OCI-LY1 (cell line): ENCODE measurements at regions not wholly inside any gene's neighbourhood (a gene's known extent, or its start where the extent isn't known, plus 50 kb on each side); places are given as distances from the start of the nearest gene placed in this dataset.

ENCODE experiments used
- H2AFZ ChIP-seq: fragments of 200-600 bp; sonication (generic), shearing (Covaris generic); 2 replicates; pipeline ENCODE4 v1.6.0; 2014; ENCODE audit warnings: antibody characterized with exemption, mild to moderate bottlenecking, low read length
- H3F3A ChIP-seq: fragments of 200-600 bp; sonication (generic), shearing (Covaris generic); 2 replicates; pipeline ENCODE4 v1.6.0; 2014; ENCODE audit warnings: mild to moderate bottlenecking, antibody characterized with exemption, low read length, moderate library complexity; ENCODE audit not compliant: insufficient read depth
- H3K27ac ChIP-seq: fragments of 200-600 bp; sonication (generic); 2 replicates; pipeline ENCODE4 v1.5.1; 2014; ENCODE audit warnings: low read length, mixed run types, mild to moderate bottlenecking, low read depth; ENCODE audit not compliant: poor library complexity, severe bottlenecking
- H3K27me3 ChIP-seq: fragments of 200-600 bp; sonication (generic); 2 replicates; pipeline ENCODE4 v1.6.0; 2014; ENCODE audit warnings: antibody characterized with exemption, mild to moderate bottlenecking, low read length, moderate library complexity; ENCODE audit not compliant: insufficient read depth
- H3K36me3 ChIP-seq: fragments of 200-600 bp; sonication (generic); 2 replicates; pipeline ENCODE4 v1.6.1; 2014; ENCODE audit warnings: mild to moderate bottlenecking, antibody characterized with exemption, low read length, moderate library complexity, mixed read lengths; ENCODE audit not compliant: insufficient read depth
- H3K4me1 ChIP-seq: fragments of 200-600 bp; sonication (generic); 2 replicates; pipeline ENCODE4 v1.5.1; 2014; ENCODE audit warnings: mild to moderate bottlenecking, low read length, moderate library complexity; ENCODE audit not compliant: insufficient read depth, severe bottlenecking
- H3K4me2 ChIP-seq: fragments of 200-600 bp; sonication (generic), shearing (Covaris generic); 2 replicates; pipeline ENCODE4 v1.6.1; 2014; ENCODE audit warnings: low read length
- H3K4me3 ChIP-seq: fragments of 200-600 bp; sonication (generic); 2 replicates; pipeline ENCODE4 v1.5.1; 2014; ENCODE audit warnings: low read length, low read depth, mild to moderate bottlenecking, mixed read lengths; ENCODE audit not compliant: poor library complexity, severe bottlenecking
- H3K79me2 ChIP-seq: fragments of 200-600 bp; shearing (Covaris generic); 2 replicates; pipeline ENCODE4 v1.6.1; 2016; ENCODE audit warnings: mixed run types, low read length, mixed read lengths; ENCODE audit not compliant: insufficient read depth
- H3K9ac ChIP-seq: fragments of 200-600 bp; sonication (generic), shearing (Covaris generic); 2 replicates; pipeline ENCODE4 v1.6.1; 2014; ENCODE audit warnings: mild to moderate bottlenecking, low read length, mixed read lengths
- H3K9me2 ChIP-seq: fragments of 200-600 bp; sonication (generic), shearing (Covaris generic); 2 replicates; pipeline ENCODE4 v1.6.1; 2014; ENCODE audit warnings: low read depth, mild to moderate bottlenecking, low read length, mixed read lengths
- H3K9me3 ChIP-seq: fragments of 200-600 bp; shearing (Covaris generic); 2 replicates; pipeline ENCODE4 v1.6.1; 2014; ENCODE audit warnings: low read length, mixed read lengths
- H4K20me1 ChIP-seq: fragments of 200-600 bp; sonication (generic), shearing (Covaris generic); 2 replicates; pipeline ENCODE4 v1.6.0; 2016; ENCODE audit warnings: mild to moderate bottlenecking, low read length; ENCODE audit not compliant: insufficient read depth
- CTCF ChIP-seq: fragments of 200-600 bp; sonication (generic), shearing (Covaris generic); IDR thresholded peaks from 2 replicates; pipeline ENCODE4 v1.5.1; 2017; ENCODE audit warnings: mild to moderate bottlenecking, antibody characterized with exemption, low read length, moderate library complexity, mixed read lengths
- EZH2 ChIP-seq: fragments of 200-600 bp; sonication (generic), shearing (Covaris generic); IDR thresholded peaks from 2 replicates; pipeline ENCODE4 v1.8.0; 2017; ENCODE audit warnings: borderline replicate concordance, mixed run types, mild to moderate bottlenecking, antibody characterized with exemption, low read length, moderate library complexity, mixed read lengths

GRCh38 chr15:87777054-87777561 lies 479.4 kb downstream of the NTRK3 start:
- H3K9ac ChIP-seq = no peak overlapping the region
- no peaks in the 10 kb centered on the region for H3K9me2 ChIP-seq
- no peaks in the 10 kb centered on the region for H3K27me3 ChIP-seq
- H3K79me2 ChIP-seq = no peaks in the 10 kb centered on the region
- H3K9me3 ChIP-seq = no peaks in the 10 kb centered on the region
- H4K20me1 ChIP-seq = no peaks in the 10 kb centered on the region
- no peaks in the 10 kb centered on the region for H3K4me1 ChIP-seq
- H2AFZ ChIP-seq = no peak overlapping the region
- H3K4me2 ChIP-seq = no peak overlapping the region
- no peak overlapping the region for H3K4me3 ChIP-seq
- no peaks in the 10 kb centered on the region for H3K36me3 ChIP-seq
- TF ChIP-seq EZH2 = no peak
- no peak for TF ChIP-seq CTCF
- no peak overlapping the region for H3K27ac ChIP-seq
- no peaks in the 10 kb centered on the region for H3F3A ChIP-seq

GRCh38 chr15:87767516-87767915 lies 489.0 kb downstream of the NTRK3 start:
- Histone ChIP-seq H3K79me2 (no peaks in the 10 kb centered on the region), H3K9ac (no peak overlapping the region), H4K20me1 (no peaks in the 10 kb centered on the region), H3K27ac (no peak overlapping the region), H3K9me3 (no peaks in the 10 kb centered on the region), H3K4me1 (no peaks in the 10 kb centered on the region), H2AFZ (no peak overlapping the region), H3K4me3 (no peak overlapping the region), H3K4me2 (no peak overlapping the region), H3K27me3 (no peaks in the 10 kb centered on the region), H3F3A (no peaks in the 10 kb centered on the region), H3K36me3 (no peaks in the 10 kb centered on the region), H3K9me2 (no peaks in the 10 kb centered on the region)
- TF ChIP-seq EZH2 (no peak), CTCF (no peak)

- Histone ChIP-seq H3K9ac (no peak overlapping the region), H3K9me2 (no peaks in the 10 kb centered on the region), H3K79me2 (no peaks in the 10 kb centered on the region), H3K27ac (no peak overlapping the region), H3F3A (no peaks in the 10 kb centered on the region), H3K4me1 (peaks cover 9% of the 10 kb centered on the region), H2AFZ (no peak overlapping the region), H3K36me3 (no peaks in the 10 kb centered on the region), H3K9me3 (no peaks in the 10 kb centered on the region), H4K20me1 (no peaks in the 10 kb centered on the region), H3K4me2 (no peak overlapping the region), H3K4me3 (no peak overlapping the region), H3K27me3 (no peaks in the 10 kb centered on the region)
- TF ChIP-seq CTCF = no peak
- TF ChIP-seq EZH2 = no peak
Observed at GRCh38 chr15:87764461-87765240, 491.9 kb downstream of the NTRK3 start.
